ENCODE measurements at regions not wholly inside any gene's neighbourhood (a gene's known extent, or its start where the extent isn't known, plus 50 kb on each side); places are given as distances from the start of the nearest gene placed in this dataset.

GRCh38 chr10:4262449-4262848, 477.4 kb upstream of the KLF6 start:
- TF ChIP-seq CTCF (optimal IDR thresholded peaks at IDR 0.05 in 1 of 3, IDR thresholded peaks at IDR 0.05 in 1 of 3, conservative IDR thresholded peaks at IDR 0.05 in 1 of 3; ENCODE audit: extremely low read depth in 1 of 3, insufficient read depth in 2 of 3, low read length in 3 of 3), result no peak
- TF ChIP-seq EZH2 (IDR thresholded peaks at IDR 0.05; ENCODE audit: low read length), result no peak

Measured in keratinocyte (primary cell).